ENCODE measurements at regions not wholly inside any gene's neighbourhood (a gene's known extent, or its start where the extent isn't known, plus 50 kb on each side); places are given as distances from the start of the nearest gene placed in this dataset.

GRCh38 chr6:54451516-54451915 lies 143.3 kb downstream of the TINAG start:
- no peak for TF ChIP-seq EZH2 (IDR thresholded peaks at IDR 0.05; ENCODE audit: low read depth, unreplicated experiment)
- TF ChIP-seq CTCF (conservative IDR thresholded peaks at IDR 0.05; ENCODE audit: low read depth in 2 of 2): no peak
- TF ChIP-seq STAT1 (IDR thresholded peaks at IDR 0.05; ENCODE audit: unreplicated experiment): no peak
- TF ChIP-seq CREB1 (CRISPR knock-in tag; IDR thresholded peaks at IDR 0.05; ENCODE audit: low read depth): no peak
- TF ChIP-seq REST (IDR thresholded peaks at IDR 0.05; ENCODE audit: unreplicated experiment): no peak
- no peak for TF ChIP-seq ZNF114 (CRISPR knock-in tag; IDR thresholded peaks at IDR 0.05)
- no peak for TF ChIP-seq POLR2AphosphoS5 (IDR thresholded peaks at IDR 0.05; ENCODE audit: low read depth)
- no peak for TF ChIP-seq EZH2phosphoT487 (IDR thresholded peaks at IDR 0.05; ENCODE audit: unreplicated experiment)
- TF ChIP-seq ZNF462 (CRISPR knock-in tag; IDR thresholded peaks at IDR 0.05): no peak
- TF ChIP-seq JUNB (IDR thresholded peaks at IDR 0.05; ENCODE audit: unreplicated experiment): no peak
- no peak for TF ChIP-seq ZNF331 (CRISPR knock-in tag; IDR thresholded peaks at IDR 0.05; ENCODE audit: low read depth)
- no peaks in the 10 kb centered on the region for H3K27me3 Mint-ChIP-seq (ENCODE audit: insufficient read depth, low read depth, poor library complexity)
- no peaks in the 10 kb centered on the region for H3K79me2 ChIP-seq (replicated peaks; ENCODE audit: insufficient read depth)
- H3K27ac ChIP-seq (ENCODE audit: low read depth): no peak overlapping the region
- peaks cover 11% of the 10 kb centered on the region for H3K9me3 Mint-ChIP-seq
- no peaks in the 10 kb centered on the region for H3K36me3 ChIP-seq (ENCODE audit: insufficient read depth)
- H3F3A ChIP-seq (replicated peaks; ENCODE audit: low read depth): no peaks in the 10 kb centered on the region
- H3K4me2 ChIP-seq: no peak overlapping the region
- H3K9me2 ChIP-seq (ENCODE audit: insufficient read depth): no peaks in the 10 kb centered on the region; the same call in 1 of the 2 replicates
- no peak overlapping the region for H3K27ac Mint-ChIP-seq
- H3K4me3 ChIP-seq: no peak overlapping the region
- H4K20me1 ChIP-seq (replicated peaks; ENCODE audit: insufficient read depth): no peaks in the 10 kb centered on the region
- DNase-seq (ENCODE audit: low spot score) (no peak), ATAC-seq (no peak)
- H2AFZ ChIP-seq: no peak overlapping the region
- peaks cover 11% of the 10 kb centered on the region for H3K36me3 Mint-ChIP-seq (ENCODE audit: low read depth)
- no peak overlapping the region for H3K4me3 Mint-ChIP-seq
- no peaks in the 10 kb centered on the region; the same call in 2 of the 3 replicates for H3K4me1 Mint-ChIP-seq
- no peaks in the 10 kb centered on the region for H3K27me3 ChIP-seq (ENCODE audit: insufficient read depth)
- no peaks in the 10 kb centered on the region for H3K4me1 ChIP-seq (ENCODE audit: insufficient read depth)
